H1 (cell line): ENCODE measurements at regions not wholly inside any gene's neighbourhood (a gene's known extent, or its start where the extent isn't known, plus 50 kb on each side); places are given as distances from the start of the nearest gene placed in this dataset.

Experiments
- CTCF ChIA-PET: fragments of 300-600 bp; sonication (Branson Sonifier 250); formaldehyde crosslinking; loops from one replicate; lab custom pipeline; 2021; ENCODE audit not compliant: partially characterized antibody; lab: Charles Lee
- POLR2A ChIA-PET: fragments of 300-600 bp; sonication (Branson Sonifier 250); formaldehyde crosslinking; loops from one replicate; lab custom pipeline; 2021; ENCODE audit warnings: inconsistent platforms; ENCODE audit not compliant: partially characterized antibody; lab: Charles Lee
- DNase-seq, 2 experiments: peaks; one replicate each; pipeline versions ENCODE4 v3.0.0 to v3.0.0-alpha.2; 2010 to 2022; ENCODE audit warnings: low spot score in 2 of 2, low read depth in 1 of 2, mixed read lengths in 1 of 2
- FAIRE-seq: peaks from 2 replicates; lab custom pipeline; 2011; peaks lifted over from hg19 to GRCh38; lab: Jason Lieb, UNC
- H2AFZ ChIP-seq: 2 replicates; pipeline ENCODE4 v1.8.1; 2012; ENCODE audit warnings: low read length, inconsistent platforms
- H2AK5ac ChIP-seq: 2 replicates; pipeline ENCODE4 v1.6.1; 2013; ENCODE audit warnings: low read depth, low read length
- H2BK120ac ChIP-seq: replicated peaks from 2 replicates; pipeline ENCODE3; 2013; ENCODE audit warnings: low read depth, low read length, inconsistent platforms
- H2BK12ac ChIP-seq: 2 replicates; pipeline ENCODE4 v1.6.1; 2013; ENCODE audit warnings: low read depth, low read length
- H2BK15ac ChIP-seq: 2 replicates; pipeline ENCODE4 v1.6.1; 2013; ENCODE audit warnings: low read length
- H2BK20ac ChIP-seq: 2 replicates; pipeline ENCODE4 v1.6.1; 2013; ENCODE audit warnings: low read length
- H2BK5ac ChIP-seq: 2 replicates; pipeline ENCODE4 v1.6.1; 2013; ENCODE audit warnings: low read depth, low read length
- H3K14ac ChIP-seq: 2 replicates; pipeline ENCODE4 v1.6.1; 2013; ENCODE audit warnings: inconsistent platforms; ENCODE audit not compliant: insufficient read length
- H3K18ac ChIP-seq: 2 replicates; pipeline ENCODE4 v1.6.1; 2013; ENCODE audit warnings: low read length; ENCODE audit errors: extremely low read depth
- H3K23ac ChIP-seq: 2 replicates; pipeline ENCODE4 v1.6.1; 2013; ENCODE audit warnings: inconsistent platforms; ENCODE audit not compliant: insufficient read length
- H3K23me2 ChIP-seq: 2 replicates; pipeline ENCODE4 v1.6.1; 2013; ENCODE audit warnings: low read depth, low read length
- H3K27ac ChIP-seq: 2 replicates; pipeline ENCODE4 v1.6.1; 2011; ENCODE audit warnings: low read depth, low read length, inconsistent platforms
- H3K27me3 ChIP-seq, 4 experiments: replicated peaks in 1 of 4; 1 replicate in 1 of 4; 2 replicates in 3 of 4; pipeline versions ENCODE4 v1.6.1 to v1.8.1; 2011 to 2013; ENCODE audit warnings: low read length in 3 of 4, mild to moderate bottlenecking in 3 of 4, inconsistent platforms in 2 of 4, mixed read lengths in 2 of 4, moderate library complexity in 1 of 4; ENCODE audit not compliant: control insufficient read depth in 3 of 4, insufficient read depth in 3 of 4; ENCODE audit errors: extremely low read depth in 1 of 4
- H3K36me3 ChIP-seq, 4 experiments: 2 replicates each; pipeline versions ENCODE4 v1.6.1 to v1.8.1; 2011 to 2013; ENCODE audit warnings: mild to moderate bottlenecking in 4 of 4, low read length in 3 of 4, moderate library complexity in 2 of 4, control low read depth in 1 of 4, inconsistent platforms in 1 of 4; ENCODE audit not compliant: insufficient read depth in 4 of 4, control insufficient read depth in 2 of 4
- H3K4ac ChIP-seq: replicated peaks from 2 replicates; pipeline ENCODE3; 2013; ENCODE audit warnings: low read length, low read depth, mixed read lengths, inconsistent platforms; ENCODE audit not compliant: insufficient read length
- H3K4me1 ChIP-seq, 4 experiments: replicated peaks in 1 of 4; 1 replicate in 1 of 4; 2 replicates in 3 of 4; pipeline versions ENCODE4 v1.6.1 to v1.8.1; 2011 to 2013; ENCODE audit warnings: low read length in 3 of 4, inconsistent platforms in 2 of 4, mixed read lengths in 1 of 4; ENCODE audit not compliant: insufficient read depth in 4 of 4, control insufficient read depth in 3 of 4
- H3K4me2 ChIP-seq, 2 experiments: 2 replicates each; pipeline versions ENCODE4 v1.6.1 to v1.8.1; 2011 to 2013; ENCODE audit warnings: low read depth in 2 of 2, low read length in 2 of 2, control low read depth in 1 of 2, inconsistent platforms in 1 of 2, mild to moderate bottlenecking in 1 of 2; ENCODE audit not compliant: insufficient read depth in 1 of 2
- H3K4me3 ChIP-seq, 4 experiments: fragments of 200-600, 300-600 bp in 1 of 4; sonication (generic), shearing (Covaris generic), sonication (Bioruptor Twin) in 1 of 4; 2 replicates each; pipeline versions ENCODE4 v1.5.1 to v1.8.1; 2011 to 2016; ENCODE audit warnings: low read length in 4 of 4, low read depth in 3 of 4, control low read depth in 2 of 4, inconsistent platforms in 2 of 4, mild to moderate bottlenecking in 2 of 4, mixed read lengths in 1 of 4, moderate library complexity in 1 of 4; ENCODE audit not compliant: insufficient read depth in 2 of 4; ENCODE audit errors: extremely low read depth in 1 of 4
- H3K56ac ChIP-seq: replicated peaks from 2 replicates; pipeline ENCODE3; 2013; ENCODE audit warnings: low read depth, mild to moderate bottlenecking, mixed read lengths, low read length, inconsistent platforms; ENCODE audit not compliant: insufficient read length
- H3K79me1 ChIP-seq: 2 replicates; pipeline ENCODE4 v1.6.1; 2013; ENCODE audit warnings: low read depth, low read length, control low read depth
- H3K79me2 ChIP-seq, 2 experiments: 2 replicates each; pipeline versions ENCODE4 v1.6.1 to v1.8.1; 2012 to 2013; ENCODE audit warnings: low read length in 2 of 2, mild to moderate bottlenecking in 2 of 2, inconsistent platforms in 1 of 2; ENCODE audit not compliant: insufficient read depth in 2 of 2, control insufficient read depth in 1 of 2
- H3K9ac ChIP-seq, 4 experiments: replicated peaks in 1 of 4; 1 replicate in 1 of 4; 2 replicates in 3 of 4; pipeline versions ENCODE4 v1.6.1 to v1.8.1; 2011 to 2013; ENCODE audit warnings: low read depth in 3 of 4, low read length in 3 of 4, control low read depth in 2 of 4, mild to moderate bottlenecking in 2 of 4, moderate library complexity in 2 of 4, inconsistent platforms in 1 of 4; ENCODE audit errors: extremely low read depth in 1 of 4
- H3K9me3 ChIP-seq, 2 experiments: 2 replicates each; pipeline versions ENCODE4 v1.6.1 to v1.8.1; 2012 to 2013; ENCODE audit warnings: mild to moderate bottlenecking in 2 of 2, moderate library complexity in 2 of 2, control low read depth in 1 of 2, inconsistent platforms in 1 of 2, low read depth in 1 of 2, low read length in 1 of 2, mixed read lengths in 1 of 2; ENCODE audit not compliant: insufficient read depth in 2 of 2
- H4K20me1 ChIP-seq, 2 experiments: replicated peaks in 1 of 2; 2 replicates each; pipeline versions ENCODE3 to v1.8.1; 2011 to 2013; ENCODE audit warnings: inconsistent platforms in 2 of 2, low read length in 2 of 2, mild to moderate bottlenecking in 1 of 2; ENCODE audit not compliant: insufficient read depth in 2 of 2, control insufficient read depth in 1 of 2
- H4K5ac ChIP-seq: 2 replicates; pipeline ENCODE4 v1.6.1; 2013; ENCODE audit warnings: low read length, low read depth, mixed read lengths, inconsistent platforms; ENCODE audit not compliant: insufficient read length
- H4K8ac ChIP-seq: 2 replicates; pipeline ENCODE4 v1.8.0; 2013; ENCODE audit warnings: mild to moderate bottlenecking, moderate library complexity, low read length, inconsistent platforms; ENCODE audit not compliant: insufficient read depth; ENCODE audit errors: extremely low read depth
- H4K91ac ChIP-seq: replicated peaks from 2 replicates; pipeline ENCODE3; 2013; ENCODE audit warnings: low read length, mixed read lengths, inconsistent platforms; ENCODE audit not compliant: insufficient read length
- CEBPB ChIP-seq: IDR thresholded peaks from 2 replicates; pipeline ENCODE4 v1.6.1; 2012; ENCODE audit warnings: low read depth, low read length
- E2F6 ChIP-seq: IDR thresholded peaks from 2 replicates; pipeline ENCODE4 v1.6.1; 2012; ENCODE audit warnings: inconsistent platforms
- EP300 ChIP-seq, 2 experiments: IDR thresholded peaks; 1 replicate in 1 of 2; 2 replicates in 1 of 2; pipeline ENCODE4 v1.6.1; 2011 to 2012; ENCODE audit warnings: low read depth in 2 of 2, low read length in 2 of 2, mild to moderate bottlenecking in 2 of 2, borderline replicate concordance in 1 of 2, inconsistent platforms in 1 of 2, moderate library complexity in 1 of 2
- GTF2F1 ChIP-seq: IDR thresholded peaks from 2 replicates; pipeline ENCODE4 v1.6.1; 2012; ENCODE audit warnings: low read depth, low read length, improper control_type of control experiment, borderline replicate concordance
- KDM1A ChIP-seq: fragments of 200-600, 300-600 bp; sonication (generic); IDR thresholded peaks from 2 replicates; pipeline ENCODE4 v1.7.1; 2016; ENCODE audit warnings: mild to moderate bottlenecking, low read length, borderline replicate concordance
- PHF8 ChIP-seq: fragments of 200-600 bp; sonication (generic); conservative IDR thresholded peaks from 2 replicates; pipeline ENCODE4 v1.7.1; 2012; ENCODE audit warnings: low read depth, mild to moderate bottlenecking, inconsistent platforms, low read length, moderate library complexity
- RFX5 ChIP-seq: IDR thresholded peaks from 2 replicates; pipeline ENCODE4 v1.6.1; 2011; ENCODE audit warnings: low read depth, low read length, improper control_type of control experiment, borderline replicate concordance
- SIN3A ChIP-seq, 2 experiments: IDR thresholded peaks in 1 of 2; conservative IDR thresholded peaks in 1 of 2; 2 replicates each; pipeline ENCODE4 v1.6.1; 2011 to 2012; ENCODE audit warnings: low read length in 2 of 2, improper control_type of control experiment in 1 of 2, low read depth in 1 of 2, mild to moderate bottlenecking in 1 of 2
- TAF1 ChIP-seq: IDR thresholded peaks from 2 replicates; pipeline ENCODE4 v1.6.1; 2011; ENCODE audit warnings: mild to moderate bottlenecking, low read depth, low read length
- TAF7 ChIP-seq: optimal IDR thresholded peaks from 2 replicates; pipeline ENCODE3; 2011; ENCODE audit warnings: low read depth, mild to moderate bottlenecking, inconsistent platforms, low read length, moderate library complexity, borderline replicate concordance
- TCF12 ChIP-seq: IDR thresholded peaks from 2 replicates; pipeline ENCODE4 v1.6.1; 2011; ENCODE audit warnings: low read depth, mild to moderate bottlenecking, low read length
- ZNF274 ChIP-seq: IDR thresholded peaks from 2 replicates; pipeline ENCODE4 v1.7.0; 2012; ENCODE audit warnings: low read length, borderline replicate concordance; ENCODE audit errors: extremely low read depth
- WGBS, 2 experiments: shearing (Covaris generic) in 1 of 2; methylation state at CpG; one replicate each; pipeline versions ENCODE4 v1.1.6 to v1.1.7; 2013 to 2015; ENCODE audit warnings: low lambda C conversion rate in 2 of 2, mixed read lengths in 2 of 2, inconsistent platforms in 1 of 2, low coverage in 1 of 2, missing lambda C conversion rate in 1 of 2; ENCODE audit not compliant: insufficient replicate concordance in 2 of 2, insufficient coverage in 1 of 2, insufficient read length in 1 of 2; ENCODE audit errors: extremely low coverage in 1 of 2, missing lambda C conversion rate in 1 of 2; 5-methylcytosine and 5-hydroxymethylcytosine counted together

- Histone ChIP-seq H4K91ac (no peak overlapping the region), H3K4me2 (no peak overlapping the region), H2BK12ac (no peak overlapping the region), H2BK20ac (no peak overlapping the region), H3K27me3 (no peaks in the 10 kb centered on the region), H4K5ac (no peak overlapping the region), H3K4ac (no peak overlapping the region), H2BK120ac (no peak overlapping the region), H3K23ac (no peak overlapping the region), H4K8ac (no peak overlapping the region), H4K20me1 (no peaks in the 10 kb centered on the region), H3K18ac (no peak overlapping the region), H3K4me1 (no peaks in the 10 kb centered on the region), H3K23me2 (no peaks in the 10 kb centered on the region), H3K14ac (no peak overlapping the region), H2AFZ (no peak overlapping the region), H3K27ac (no peak overlapping the region), H3K79me2 (no peaks in the 10 kb centered on the region), H3K79me1 (no peaks in the 10 kb centered on the region), H3K9me3 (no peaks in the 10 kb centered on the region), H3K4me3 (no peak overlapping the region), H2BK15ac (no peak overlapping the region), H2AK5ac (no peak overlapping the region), H3K9ac (no peak overlapping the region), H2BK5ac (no peak overlapping the region), H3K36me3 (no peaks in the 10 kb centered on the region), H3K56ac (no peak overlapping the region)
- DNase-seq (no peak), FAIRE-seq (no peak)
- CTCF ChIA-PET = interaction anchor here (0.6 to 2.2 kb wide), 5 partner anchors 8 to 980 kb away, joined by 3 to 8 read pairs (median 5); no protein-coding TSS in a partner anchor
- TF ChIP-seq EP300 (IDR thresholded peaks at IDR 0.05; ENCODE audit: borderline replicate concordance in 1 of 2, low read depth in 2 of 2, low read length in 2 of 2) (no peak), TCF12 (no peak), TAF1 (no peak), TAF7 (no peak), KDM1A (no peak), E2F6 (no peak), CEBPB (no peak), GTF2F1 (no peak), ZNF274 (no peak), PHF8 (no peak), SIN3A (conservative IDR thresholded peaks at IDR 0.05 in 1 of 2, IDR thresholded peaks at IDR 0.05 in 1 of 2; ENCODE audit: low read depth in 1 of 2, low read length in 2 of 2) (no peak), RFX5 (no peak)
- WGBS, 2 experiments = 100% methylated on average over 1 of the region's 1 CpG; no CpG with 5 or more reads in 1 of the 2 experiments
- POLR2A ChIA-PET = interaction anchor here (0.6 kb wide), 1 partner anchor 13 kb away, joined by 3 read pairs; no protein-coding TSS in a partner anchor
These were observed 663.3 kb upstream of the PTCHD4 start for GRCh38 chr6:48774276-48774675.
